Subcutaneous abdominal adipose tissue (tissue), 5 donors: ENCODE measurements at regions not wholly inside any gene's neighbourhood (a gene's known extent, or its start where the extent isn't known, plus 50 kb on each side); places are given as distances from the start of the nearest gene placed in this dataset.

ENCODE experiments used
- H3K27ac ChIP-seq: one replicate; pipeline ENCODE4 v1.7.0; 2013; ENCODE audit warnings: low read depth, mild to moderate bottlenecking, inconsistent platforms, low read length, moderate library complexity
- H3K27me3 ChIP-seq, 5 donors: one replicate each; pipeline ENCODE4 v1.7.0; 2013; ENCODE audit warnings: low read length in 5 of 5, inconsistent platforms in 1 of 5; ENCODE audit not compliant: control insufficient read depth in 5 of 5, insufficient read depth in 4 of 5
- H3K36me3 ChIP-seq, 5 donors: one replicate each; pipeline ENCODE4 v1.7.0; 2013; ENCODE audit warnings: low read length in 5 of 5; ENCODE audit not compliant: control insufficient read depth in 5 of 5, insufficient read depth in 5 of 5
- H3K4me1 ChIP-seq, 5 donors: one replicate each; pipeline ENCODE4 v1.7.0; 2013; ENCODE audit warnings: low read length in 5 of 5, mild to moderate bottlenecking in 3 of 5, moderate library complexity in 1 of 5; ENCODE audit not compliant: control insufficient read depth in 5 of 5, insufficient read depth in 5 of 5
- H3K4me3 ChIP-seq, 5 donors: one replicate each; pipeline ENCODE4 v1.7.0; 2013; ENCODE audit warnings: low read length in 5 of 5, low read depth in 1 of 5
- H3K9ac ChIP-seq, 5 donors: one replicate each; pipeline ENCODE4 v1.7.0; 2013; ENCODE audit warnings: low read length in 5 of 5, mild to moderate bottlenecking in 4 of 5, moderate library complexity in 3 of 5
- H3K9me3 ChIP-seq, 5 donors: one replicate each; pipeline ENCODE4 v1.7.0; 2013; ENCODE audit warnings: low read length in 5 of 5; ENCODE audit not compliant: control insufficient read depth in 5 of 5
- donor health status: healthy.
- donor health status: healthy.
- donor health status: healthy.
- donor health status: healthy.
- donor health status: healthy.

- Histone ChIP-seq H3K4me3 (no peak overlapping the region), H3K27ac (no peak overlapping the region), H3K9me3 (no peaks in the 10 kb centered on the region), H3K9ac (no peak overlapping the region), H3K4me1 (no peaks in the 10 kb centered on the region), H3K27me3 (no peaks in the 10 kb centered on the region), H3K36me3 (no peaks in the 10 kb centered on the region)
Observed at GRCh38 chr3:17808994-17809393, 66.6 kb upstream of the TBC1D5 start.

- H3K27ac ChIP-seq, result no peak overlapping the region
- H3K4me3 ChIP-seq, result no peak overlapping the region
- H3K9me3 ChIP-seq, result no peaks in the 10 kb centered on the region
- no peak overlapping the region for H3K9ac ChIP-seq
- no peaks in the 10 kb centered on the region for H3K36me3 ChIP-seq
- no peaks in the 10 kb centered on the region for H3K4me1 ChIP-seq
- no peaks in the 10 kb centered on the region for H3K27me3 ChIP-seq
Observed at GRCh38 chr3:17806876-17807275, 64.4 kb upstream of the TBC1D5 start.

GRCh38 chr3:17806201-17806600, 63.8 kb upstream of the TBC1D5 start:
- Histone ChIP-seq H3K9ac (no peak overlapping the region), H3K36me3 (no peaks in the 10 kb centered on the region), H3K4me3 (no peak overlapping the region), H3K9me3 (no peaks in the 10 kb centered on the region), H3K27ac (no peak overlapping the region), H3K27me3 (no peaks in the 10 kb centered on the region), H3K4me1 (no peaks in the 10 kb centered on the region)

- Histone ChIP-seq H3K9me3 (no peaks in the 10 kb centered on the region), H3K4me3 (no peak overlapping the region), H3K9ac (no peak overlapping the region), H3K4me1 (no peaks in the 10 kb centered on the region), H3K27ac (no peak overlapping the region), H3K27me3 (no peaks in the 10 kb centered on the region), H3K36me3 (no peaks in the 10 kb centered on the region)
Observed at GRCh38 chr3:17805461-17805940, 63.1 kb upstream of the TBC1D5 start.

- H3K9me3 ChIP-seq, result no peaks in the 10 kb centered on the region
- H3K9ac ChIP-seq, result no peak overlapping the region
- H3K36me3 ChIP-seq, result no peaks in the 10 kb centered on the region
- no peak overlapping the region for H3K4me3 ChIP-seq
- no peaks in the 10 kb centered on the region for H3K27me3 ChIP-seq
- H3K4me1 ChIP-seq, result no peaks in the 10 kb centered on the region
- H3K27ac ChIP-seq, result no peak overlapping the region
Observed at GRCh38 chr3:17802950-17803349, 60.5 kb upstream of the TBC1D5 start.

- no peak overlapping the region for H3K27ac ChIP-seq
- no peak overlapping the region for H3K4me3 ChIP-seq
- H3K9ac ChIP-seq, result no peak overlapping the region
- H3K36me3 ChIP-seq, result no peaks in the 10 kb centered on the region
- no peaks in the 10 kb centered on the region for H3K9me3 ChIP-seq
- no peaks in the 10 kb centered on the region for H3K27me3 ChIP-seq
- no peaks in the 10 kb centered on the region for H3K4me1 ChIP-seq
Observed at GRCh38 chr3:17801131-17801530, 58.7 kb upstream of the TBC1D5 start.

GRCh38 chr3:17800232-17800631, 57.8 kb upstream of the TBC1D5 start:
- Histone ChIP-seq H3K27ac (no peak overlapping the region), H3K4me1 (no peaks in the 10 kb centered on the region), H3K36me3 (no peaks in the 10 kb centered on the region), H3K9ac (no peak overlapping the region), H3K9me3 (no peaks in the 10 kb centered on the region), H3K4me3 (no peak overlapping the region), H3K27me3 (no peaks in the 10 kb centered on the region)

GRCh38 chr3:17799312-17799711, 56.9 kb upstream of the TBC1D5 start:
- H3K27ac ChIP-seq, result no peak overlapping the region
- H3K36me3 ChIP-seq, result no peaks in the 10 kb centered on the region
- H3K9me3 ChIP-seq, result no peaks in the 10 kb centered on the region
- no peak overlapping the region for H3K4me3 ChIP-seq
- H3K4me1 ChIP-seq, result no peaks in the 10 kb centered on the region
- no peak overlapping the region for H3K9ac ChIP-seq
- no peaks in the 10 kb centered on the region for H3K27me3 ChIP-seq

- peaks cover 0 to 4% (median 0%) of the 10 kb centered on the region in 5 donors for H3K9me3 ChIP-seq
- H3K36me3 ChIP-seq, result no peaks in the 10 kb centered on the region
- H3K9ac ChIP-seq, result no peak overlapping the region
- H3K27me3 ChIP-seq, result no peaks in the 10 kb centered on the region
- H3K4me1 ChIP-seq, result no peaks in the 10 kb centered on the region
- no peak overlapping the region for H3K4me3 ChIP-seq
- no peak overlapping the region for H3K27ac ChIP-seq
Observed at GRCh38 chr3:17798000-17798399, 55.6 kb upstream of the TBC1D5 start.

GRCh38 chr3:17795711-17796110, 53.3 kb upstream of the TBC1D5 start:
- Histone ChIP-seq H3K4me3 (no peak overlapping the region), H3K36me3 (no peaks in the 10 kb centered on the region), H3K9ac (no peak overlapping the region), H3K27me3 (no peaks in the 10 kb centered on the region), H3K9me3 (peaks cover 0 to 9% (median 6%) of the 10 kb centered on the region in 5 donors), H3K4me1 (no peaks in the 10 kb centered on the region), H3K27ac (no peak overlapping the region)

- Histone ChIP-seq H3K4me3 (no peak overlapping the region), H3K9ac (no peak overlapping the region), H3K9me3 (peaks cover 0 to 9% (median 6%) of the 10 kb centered on the region in 5 donors), H3K4me1 (no peaks in the 10 kb centered on the region), H3K27me3 (no peaks in the 10 kb centered on the region), H3K36me3 (no peaks in the 10 kb centered on the region), H3K27ac (no peak overlapping the region)
Observed at GRCh38 chr3:17795280-17795679, 52.8 kb upstream of the TBC1D5 start.
